NCI-H524 (cell line): ENCODE measurements at regions not wholly inside any gene's neighbourhood (a gene's known extent, or its start where the extent isn't known, plus 50 kb on each side); places are given as distances from the start of the nearest gene placed in this dataset.
A peak's percentile ranks its signal among the peaks of the same experiment; 100 is the strongest.

Experiments
- DNase-seq, 2 experiments: peaks; one replicate each; lab custom pipeline; 2025; lab: John Stamatoyannopoulos, UW

DNA sequence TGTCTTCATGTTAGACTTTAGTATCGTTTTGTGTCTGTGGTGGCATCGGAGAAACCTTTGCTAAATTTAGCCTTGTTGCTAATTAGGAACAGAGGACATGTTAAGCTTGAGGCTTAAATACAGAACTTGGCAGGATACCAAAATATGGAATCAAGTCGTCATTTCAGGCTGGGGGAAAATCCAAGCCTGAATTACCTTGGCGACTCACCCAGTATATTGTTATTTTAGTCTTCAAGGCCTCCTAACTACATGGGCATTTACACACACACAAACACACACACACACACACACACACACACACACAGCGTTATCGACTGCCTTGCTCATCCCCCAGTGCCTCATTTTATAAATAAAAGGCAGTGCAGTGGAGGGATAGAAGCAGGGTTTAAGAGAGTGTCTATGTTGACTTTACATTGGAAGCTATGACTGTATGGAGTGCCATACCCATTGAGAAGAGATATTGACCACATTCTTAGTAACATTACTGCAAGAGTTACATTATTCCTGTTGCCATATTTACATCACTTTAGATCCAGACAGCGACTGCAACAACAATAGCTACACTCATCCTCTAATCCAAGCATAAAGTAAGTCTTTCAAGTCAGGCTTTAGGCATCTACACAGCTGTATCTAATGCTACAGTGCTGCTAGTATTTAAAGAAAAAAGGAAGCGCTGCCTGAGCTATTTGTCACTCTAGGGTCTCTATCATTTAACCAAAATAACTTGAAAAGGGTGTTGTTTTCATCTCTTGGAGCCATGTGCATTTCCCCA, 210.8 kb upstream of the SEMA6D start:
- peak; percentile 91 to 95 for DNase-seq

GRCh38 chr15:47507221-47507985, 209.9 kb upstream of the SEMA6D start:
- peak; percentile 97 to 100 for DNase-seq

- DNase-seq, result no peak
These were observed 206.0 kb upstream of the SEMA6D start for GRCh38 chr15:47511261-47511660.

GRCh38 chr15:47513471-47513870, 203.8 kb upstream of the SEMA6D start:
- peak; percentile 77 to 95 for DNase-seq

- no peak for DNase-seq
These were observed 203.1 kb upstream of the SEMA6D start for GRCh38 chr15:47514200-47514652.

- no peak for DNase-seq
These were observed 200.7 kb upstream of the SEMA6D start for GRCh38 chr15:47516558-47516957.

DNA sequence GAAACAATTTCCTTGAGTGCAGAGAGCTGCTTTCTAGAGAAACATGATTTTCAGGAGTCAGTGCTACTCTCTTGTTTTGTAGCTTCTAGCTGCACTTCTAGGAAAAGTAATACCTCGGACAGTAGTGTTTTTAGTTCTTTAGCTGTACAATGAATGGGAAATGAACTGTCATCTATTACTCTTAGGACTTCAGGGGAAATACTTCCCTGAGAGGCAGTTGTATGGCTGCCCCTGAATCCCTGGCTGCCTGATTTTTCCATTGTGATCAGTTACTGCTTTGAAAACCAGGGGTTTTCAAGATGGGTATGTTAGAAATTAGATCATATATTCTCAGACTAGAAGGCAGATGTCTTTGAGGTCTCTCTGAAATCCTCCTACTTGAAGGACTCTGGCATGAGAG, 200.3 kb upstream of the SEMA6D start:
- no peak for DNase-seq

- DNase-seq, result no peak
These were observed 199.6 kb upstream of the SEMA6D start for GRCh38 chr15:47517737-47518136.

DNA sequence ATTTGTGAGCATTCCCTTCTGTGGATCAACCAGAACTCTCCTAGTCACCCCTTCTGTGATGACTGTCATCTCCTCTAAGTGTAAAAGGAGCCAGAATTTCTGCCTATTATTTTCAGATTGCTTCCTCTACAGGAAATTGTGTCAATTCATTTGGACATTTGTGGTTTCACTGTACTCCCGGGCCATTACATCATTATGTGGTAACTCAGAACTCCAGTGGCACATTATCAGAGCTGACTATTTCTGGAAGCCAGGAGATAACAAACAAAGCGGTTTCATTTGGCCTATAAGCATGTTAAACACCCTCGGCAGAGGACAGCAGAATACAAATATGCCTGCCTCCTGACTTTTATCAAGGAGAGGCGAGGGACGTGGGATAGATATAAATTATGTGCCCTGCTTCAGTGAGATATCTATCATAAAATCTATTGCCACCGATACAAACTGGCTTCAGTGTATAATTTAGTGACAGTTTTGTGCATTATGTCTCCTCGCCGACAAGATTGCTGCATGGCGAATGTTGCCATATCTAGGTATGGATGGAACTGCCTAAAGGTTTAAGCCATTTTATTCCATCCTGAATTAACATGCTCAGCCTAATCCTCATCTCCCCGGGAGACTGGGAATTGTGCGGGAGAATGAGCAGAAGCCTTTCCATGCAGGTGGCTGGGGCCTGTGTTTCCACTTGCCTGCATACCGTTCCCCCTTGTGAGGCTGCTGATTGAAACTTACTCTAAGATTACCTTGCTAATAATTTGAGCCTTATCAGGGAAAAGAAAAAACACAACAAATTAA, 193.4 kb upstream of the SEMA6D start:
- DNase-seq, result no peak

DNA sequence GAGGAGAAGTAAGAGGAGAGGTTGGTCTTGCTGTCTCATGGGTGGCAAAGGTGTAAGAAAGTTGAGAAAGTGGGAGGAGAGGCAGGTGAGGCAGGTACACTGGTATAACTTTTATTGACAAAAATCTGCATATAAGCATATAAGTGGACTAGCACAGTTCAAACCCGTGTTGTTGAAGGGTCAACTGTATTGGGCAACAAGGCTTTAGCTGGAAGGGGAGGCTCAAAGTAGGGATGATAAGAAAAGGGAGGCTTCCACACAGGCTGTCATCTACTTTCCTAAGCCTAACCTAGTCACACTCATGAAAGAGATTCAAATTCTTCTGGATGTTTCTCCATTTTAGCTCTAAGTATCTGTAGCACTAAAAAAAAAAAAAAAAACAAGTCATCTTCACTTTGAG, 188.1 kb upstream of the SEMA6D start:
- no peak for DNase-seq

DNA sequence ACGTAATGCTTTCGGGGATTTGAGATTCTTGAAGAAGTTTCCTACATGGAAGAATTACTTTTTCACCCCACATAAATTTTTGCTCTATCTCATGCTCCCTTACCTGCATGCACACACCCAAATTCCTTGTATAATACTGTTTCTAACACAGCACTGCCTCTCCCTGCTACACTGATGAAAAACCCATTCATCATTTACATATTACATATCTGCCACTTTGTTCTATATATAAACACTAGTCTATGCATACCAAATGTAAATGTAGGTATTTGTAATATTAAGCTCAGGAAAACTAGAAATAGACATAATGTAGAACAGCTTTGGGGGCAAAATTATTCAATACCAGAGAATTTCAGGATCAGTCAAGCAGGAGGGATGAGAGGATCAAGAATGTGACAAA, 182.6 kb upstream of the SEMA6D start:
- no peak for DNase-seq

GRCh38 chr15:47541562-47541961, 175.7 kb upstream of the SEMA6D start:
- DNase-seq, result no peak

DNA sequence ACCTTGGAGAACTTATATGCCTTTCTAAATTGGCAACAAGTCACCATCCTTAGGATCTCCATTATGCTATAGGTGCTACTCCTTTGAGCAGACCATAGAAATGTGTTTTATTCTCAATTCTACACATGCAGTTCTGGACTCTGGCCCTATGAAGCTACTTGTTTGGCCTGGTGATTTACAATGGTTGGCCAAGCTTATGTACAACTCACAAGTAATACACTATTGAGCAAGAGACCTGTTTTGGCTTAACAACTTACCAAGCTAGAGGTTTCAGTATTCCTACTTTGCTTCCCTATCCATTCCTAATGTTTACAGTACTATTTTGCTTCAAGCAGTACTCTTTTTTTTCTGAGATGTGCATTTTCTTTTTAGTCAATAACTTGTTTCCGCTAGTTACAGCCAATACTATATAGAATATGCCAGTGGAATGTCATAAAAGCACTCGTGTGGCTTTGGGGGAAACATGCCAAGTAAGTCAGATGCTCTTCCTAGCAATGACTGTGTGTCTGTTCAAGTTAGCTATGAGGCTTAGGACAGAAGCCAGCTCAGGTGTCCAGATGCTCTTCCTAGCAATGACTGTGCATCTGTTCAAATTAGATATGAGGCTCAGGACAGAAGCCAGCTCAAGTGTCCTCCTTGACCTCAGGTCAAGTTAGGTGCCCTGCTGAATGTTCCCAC, 174.9 kb upstream of the SEMA6D start:
- DNase-seq, result peak in 1 of 2 experiments; percentile 46

DNA sequence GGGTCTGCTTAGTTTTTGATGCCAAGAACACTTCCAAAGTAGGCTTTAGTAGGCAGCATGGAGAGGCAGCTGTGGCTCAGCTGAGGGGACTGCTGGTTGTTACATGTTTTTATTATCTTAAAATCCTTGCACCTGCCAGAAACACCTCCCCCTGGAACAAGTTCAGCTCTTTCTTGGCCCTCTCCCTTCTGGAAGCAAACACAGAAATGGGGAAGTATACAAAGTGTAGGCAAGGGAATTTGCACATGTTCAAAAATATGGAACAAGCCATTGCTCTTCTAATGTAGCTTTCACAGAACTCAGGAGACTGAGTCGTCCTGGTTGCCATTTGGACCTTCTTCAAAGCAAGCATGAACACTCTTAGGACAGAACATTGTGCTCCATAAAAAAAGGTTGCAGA, 169.1 kb upstream of the SEMA6D start:
- no peak for DNase-seq

DNA sequence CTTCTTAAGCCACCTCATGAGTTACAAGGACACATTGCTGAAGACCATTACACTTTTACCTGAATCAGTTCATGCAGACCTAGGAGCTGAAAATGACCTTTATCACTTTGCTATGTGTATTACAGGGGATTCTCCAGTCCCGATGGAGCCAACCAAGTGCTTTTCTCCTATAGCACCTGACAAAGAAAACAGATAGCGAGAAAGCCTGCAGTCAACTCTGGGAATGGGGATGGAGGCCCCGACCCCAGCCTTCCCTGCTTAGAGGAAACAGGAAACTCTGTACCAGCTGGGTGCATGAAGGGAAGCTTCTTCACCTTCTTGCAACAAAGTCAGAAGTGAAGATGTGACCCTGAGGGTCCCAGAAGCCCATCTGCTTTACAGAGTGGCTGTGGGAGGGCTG, 168.3 kb upstream of the SEMA6D start:
- DNase-seq, result no peak

- DNase-seq, result peak in 1 of 2 experiments; percentile 12
These were observed 166.2 kb upstream of the SEMA6D start for GRCh38 chr15:47551079-47551478.

DNA sequence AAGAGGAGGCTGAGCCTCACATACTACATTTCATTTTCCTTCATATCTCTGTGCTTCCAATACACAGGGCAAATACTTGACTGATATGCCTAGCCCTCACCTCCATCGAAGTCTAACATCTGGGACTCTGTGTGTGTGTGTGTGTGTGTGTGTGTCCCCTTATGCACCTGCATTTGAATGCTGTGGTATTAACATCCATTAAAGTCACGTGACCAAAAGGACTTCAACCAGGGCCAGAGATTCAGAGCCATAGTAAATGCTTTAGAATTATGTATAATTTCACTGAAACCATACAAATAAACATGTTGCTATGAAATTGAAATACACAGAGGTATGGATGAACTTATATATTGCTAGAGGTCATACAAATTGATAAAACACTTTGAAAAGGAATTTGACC, 165.8 kb upstream of the SEMA6D start:
- no peak for DNase-seq

- DNase-seq, result no peak
These were observed 164.2 kb upstream of the SEMA6D start for GRCh38 chr15:47552978-47553608.

- no peak for DNase-seq
These were observed 163.4 kb upstream of the SEMA6D start for GRCh38 chr15:47553947-47554346.

GRCh38 chr15:47561102-47561501, 156.2 kb upstream of the SEMA6D start:
- no peak for DNase-seq

DNA sequence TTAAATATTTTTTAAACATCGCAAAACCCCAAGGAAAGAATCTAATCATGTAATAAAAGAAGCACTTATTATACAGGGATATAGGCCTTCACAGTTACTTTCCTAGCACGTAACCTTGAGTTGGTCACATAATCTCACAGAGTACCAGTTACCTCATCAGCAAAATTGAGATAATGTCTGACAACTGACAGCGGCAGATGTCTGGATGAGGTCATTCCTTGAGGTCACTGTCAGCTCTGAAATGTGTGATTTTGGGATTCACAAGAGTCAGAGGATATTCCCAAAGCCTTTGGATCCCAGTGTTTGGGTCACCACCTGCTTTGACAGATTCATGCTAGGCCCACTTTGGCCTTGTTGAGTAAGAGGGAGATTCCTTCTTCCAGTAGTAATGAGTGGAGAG, 151.4 kb upstream of the SEMA6D start:
- DNase-seq, result peak in 1 of 2 experiments; percentile 8
